ENCODE measurements at regions not wholly inside any gene's neighbourhood (a gene's known extent, or its start where the extent isn't known, plus 50 kb on each side); places are given as distances from the start of the nearest gene placed in this dataset.

GRCh38 chr5:125236981-125237380 lies 490.5 kb upstream of the ZNF608 start:
- TF ChIP-seq CTCF (IDR thresholded peaks at IDR 0.05) = no peak
- TF ChIP-seq POLR2A (IDR thresholded peaks at IDR 0.05) = no peak
